Heart right ventricle (tissue), 16 donors: ENCODE measurements at regions not wholly inside any gene's neighbourhood (a gene's known extent, or its start where the extent isn't known, plus 50 kb on each side); places are given as distances from the start of the nearest gene placed in this dataset.

Experiments
- ATAC-seq, 8 donors: fragments of 200-7000 bp; cut with Tn5 transposase; one replicate each; pipeline ENCODE4 v1.9.1; 2020; ENCODE audit warnings: mild to moderate bottlenecking in 8 of 8, moderate library complexity in 8 of 8, moderate number of reproducible peaks in 1 of 8
- DNase-seq, 2 donors: peaks; one replicate each; pipeline ENCODE4 v3.0.0-alpha.2; 2020
- H3K27ac ChIP-seq, 10 donors: fragments of 200-600 bp; sonication (generic) in 2 of 10; one replicate each; pipeline versions ENCODE4 v1.5.0 to v1.8.0; 2020 to 2022; ENCODE audit warnings: mild to moderate bottlenecking in 3 of 10
- H3K27me3 ChIP-seq, 7 donors: fragments of 200-600 bp; one replicate each; pipeline ENCODE4 v1.8.0; 2021 to 2022; ENCODE audit warnings: mild to moderate bottlenecking in 2 of 7
- H3K36me3 ChIP-seq, 9 donors: fragments of 200-600 bp; sonication (generic) in 1 of 9; one replicate each; pipeline versions ENCODE4 v1.5.0 to v1.8.0; 2020 to 2022; ENCODE audit warnings: mild to moderate bottlenecking in 2 of 9
- H3K4me1 ChIP-seq, 9 donors: fragments of 200-600 bp; sonication (generic) in 1 of 9; one replicate each; pipeline versions ENCODE4 v1.5.0 to v1.8.0; 2020 to 2022; ENCODE audit warnings: mild to moderate bottlenecking in 4 of 9
- H3K4me3 ChIP-seq, 10 donors: fragments of 200-600 bp; sonication (generic) in 2 of 10; one replicate each; pipeline versions ENCODE4 v1.5.0 to v1.8.0; 2020 to 2022; ENCODE audit warnings: mild to moderate bottlenecking in 7 of 10, moderate library complexity in 2 of 10
- H3K9me3 ChIP-seq, 11 donors: fragments of 200-600 bp in 10 of 11; sonication (generic) in 2 of 11; one replicate each; pipeline versions ENCODE4 v1.5.0 to v1.8.0; 2013 to 2022; ENCODE audit warnings: mild to moderate bottlenecking in 2 of 11, control low read depth in 1 of 11, moderate library complexity in 1 of 11
- CTCF ChIP-seq, 9 donors: fragments of 200-600 bp; sonication (generic) in 2 of 9; IDR thresholded peaks; one replicate each; pipeline versions ENCODE4 v1.5.0 to v1.8.0; 2021 to 2022; ENCODE audit warnings: antibody characterized with exemption in 9 of 9, mild to moderate bottlenecking in 5 of 9, moderate library complexity in 1 of 9
- WGBS, 2 donors: extraction: QIAGEN DNeasy Blood & Tissue Kit; methylation state at CpG; one replicate each; pipeline ENCODE4 v1.1.7; 2013; ENCODE audit warnings: inconsistent platforms in 1 of 2; 5-methylcytosine and 5-hydroxymethylcytosine counted together
- intact Hi-C, 10 donors: fragments of 100-400 bp; cut with DNase I; formaldehyde crosslinking; loops; one replicate each; pipeline versions ENCODE4 v1.11.1 to v1.14.2; 2022
- donor health status: Arrhythmogenic right ventricular cardiomyopathy.
- donor health status: ischemic (EF 13 %, LVEDD 7.1; RV severe dilation, severe dysfunction).
- donor health status: healthy with polysubstance abuse.
- donor health status: DM: no; HTN: yes; CAD: no.
- donor health status: DM: no; HTN: no; CAD: no.
- donor health status: ischemic (EF 25% LVEDD 6.9; RV normal size, moderate dysfunction).
- donor health status: ischemic (EF 25% LVEDD 5.7; RV mildly dilated, moderate dysfunction).
- donor health status: healthy.
- donor health status: DM: yes; HTN: yes; CAD: no.
- donor health status: Ischemic cardiomyopathy.
- donor health status: ischemic (EF 35%, LVEDD 5.7; RV mildly dilated, moderate dysfunction).
- donor health status: nonischemic (EF 11% LVEDD 7.7; RV severe dilation, severe dysfunction).
- donor health status: DM: yes; HTN: yes; CAD: no.
- donor health status: PGD.
- donor health status: ischemic (EF 29% LVEDD 5.4; RV normal size, mild dysfunction).
- donor health status: nonischemic (EF 23%, LVEDD 6.1; RV moderate dilation, normal function).

- Histone ChIP-seq H3K4me3 (no peak overlapping the region), H3K27ac (no peak overlapping the region), H3K4me1 (no peaks in the 10 kb centered on the region), H3K36me3 (no peaks in the 10 kb centered on the region), H3K27me3 (no peaks in the 10 kb centered on the region), H3K9me3 (peaks cover 0 to 12% (median 0%) of the 10 kb centered on the region in 11 donors)
- ATAC-seq (no peak), DNase-seq (no peak)
- intact Hi-C loops = no loop called here
- WGBS, 2 donors = 73 to 84% methylated on average over 7 of the region's 7 CpGs
- no peak for TF ChIP-seq CTCF (IDR thresholded peaks at IDR 0.05)
These were observed 456.4 kb downstream of the CDH10 start for GRCh38 chr5:24188216-24188925.

GRCh38 chr5:24196789-24197188 is 448.0 kb downstream of the CDH10 start:
- ATAC-seq = no peak
- Histone ChIP-seq H3K27ac (no peak overlapping the region), H3K4me3 (no peak overlapping the region), H3K36me3 (no peaks in the 10 kb centered on the region), H3K4me1 (no peaks in the 10 kb centered on the region), H3K27me3 (no peaks in the 10 kb centered on the region), H3K9me3 (peaks cover 0 to 17% (median 0%) of the 10 kb centered on the region in 11 donors)
- no peak for DNase-seq
- 78 to 94% methylated on average over 2 of the region's 2 CpGs for WGBS, 2 donors
- intact Hi-C loops = no loop called here
- no peak for TF ChIP-seq CTCF (IDR thresholded peaks at IDR 0.05)

- Histone ChIP-seq H3K4me3 (no peak overlapping the region), H3K27ac (no peak overlapping the region), H3K27me3 (no peaks in the 10 kb centered on the region), H3K9me3 (peaks cover 0 to 23% (median 6%) of the 10 kb centered on the region in 11 donors), H3K36me3 (no peaks in the 10 kb centered on the region), H3K4me1 (no peaks in the 10 kb centered on the region)
- ATAC-seq (no peak), DNase-seq (no peak)
- TF ChIP-seq CTCF (IDR thresholded peaks at IDR 0.05) = no peak
- intact Hi-C loops = no loop called here
- WGBS, 2 donors = 39 to 40% methylated on average over 4 of the region's 4 CpGs
These were observed 436.1 kb downstream of the CDH10 start for GRCh38 chr5:24208686-24209106.

GRCh38 chr5:24215114-24215513 is 429.7 kb downstream of the CDH10 start:
- WGBS, 2 donors = 76 to 78% methylated on average over 3 of the region's 3 CpGs
- intact Hi-C loops = no loop called here
- Histone ChIP-seq H3K4me3 (no peak overlapping the region), H3K27ac (no peak overlapping the region), H3K36me3 (no peaks in the 10 kb centered on the region), H3K9me3 (peaks cover 0 to 13% (median 0%) of the 10 kb centered on the region in 11 donors), H3K4me1 (no peaks in the 10 kb centered on the region), H3K27me3 (no peaks in the 10 kb centered on the region)
- TF ChIP-seq CTCF (IDR thresholded peaks at IDR 0.05) = no peak
- DNase-seq (no peak), ATAC-seq (no peak)
